Gastrocnemius medialis (tissue), 4 donors: ENCODE measurements at regions not wholly inside any gene's neighbourhood (a gene's known extent, or its start where the extent isn't known, plus 50 kb on each side); places are given as distances from the start of the nearest gene placed in this dataset.

Experiments used
- CTCF ChIP-seq, 5 experiments: fragments of 450-650 bp in 3 of 5; fragments of 200-600 bp in 2 of 5; sonication (generic) in 2 of 5; IDR thresholded peaks in 4 of 5; conservative IDR thresholded peaks in 1 of 5; 1 replicate in 4 of 5; 2 replicates in 1 of 5; pipeline ENCODE4 v1.5.1; 2016 to 2019; ENCODE audit warnings: antibody characterized with exemption in 5 of 5, mild to moderate bottlenecking in 3 of 5, moderate library complexity in 3 of 5
- POLR2A ChIP-seq, 2 donors: fragments of 450-650 bp; IDR thresholded peaks; one replicate each; pipeline ENCODE4 v1.6.1; 2017; ENCODE audit warnings: antibody characterized with exemption in 2 of 2, mild to moderate bottlenecking in 2 of 2, moderate library complexity in 2 of 2

- TF ChIP-seq CTCF (IDR thresholded peaks at IDR 0.05 in 4 of 5, conservative IDR thresholded peaks at IDR 0.05 in 1 of 5) (no peak), POLR2A (IDR thresholded peaks at IDR 0.05) (no peak)
These were observed 149.3 kb upstream of the FSTL4 start for GRCh38 chr5:133761632-133762031.
